ENCODE measurements at regions not wholly inside any gene's neighbourhood (a gene's known extent, or its start where the extent isn't known, plus 50 kb on each side); places are given as distances from the start of the nearest gene placed in this dataset.

DNA sequence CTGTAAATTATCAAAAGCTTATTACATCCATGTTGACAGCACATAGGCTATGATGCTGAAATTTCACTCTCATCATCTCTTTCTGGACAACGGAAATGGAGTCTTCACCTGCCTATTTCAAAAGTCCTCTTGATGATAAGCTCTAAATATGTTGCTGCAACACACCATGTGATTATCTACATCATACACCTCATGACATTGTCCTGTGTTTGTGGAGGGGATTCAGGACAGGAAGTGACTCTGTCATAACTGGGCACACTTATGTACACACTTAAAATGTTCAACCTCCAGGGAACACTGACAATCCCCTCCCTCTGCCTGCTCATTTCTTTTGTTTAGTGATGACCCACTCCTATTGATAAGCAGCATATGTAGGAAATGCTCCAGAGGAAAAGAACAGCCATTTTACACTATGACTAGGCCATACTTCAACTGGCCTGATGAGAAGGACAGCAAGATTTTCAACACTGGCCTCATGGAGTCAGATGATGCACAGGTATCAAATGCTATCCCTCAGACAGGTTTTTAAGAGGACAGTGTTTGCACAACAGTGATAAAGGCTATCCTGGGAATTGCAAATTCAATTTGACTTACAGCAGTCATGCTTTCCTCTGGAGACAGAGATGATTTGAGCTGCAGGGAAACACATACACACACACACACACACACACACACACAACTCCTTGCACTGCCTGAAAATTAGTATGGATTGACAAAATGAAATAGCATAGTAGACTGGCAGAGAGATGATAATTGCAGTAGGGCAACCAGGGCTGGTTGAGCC, 163.3 kb upstream of the RASGEF1B start:
- TF ChIP-seq CTCF (IDR thresholded peaks at IDR 0.05) (no peak), POLR2A (IDR thresholded peaks at IDR 0.05) (no peak)
